Hepatocyte (in vitro differentiated cells): ENCODE measurements at regions not wholly inside any gene's neighbourhood (a gene's known extent, or its start where the extent isn't known, plus 50 kb on each side); places are given as distances from the start of the nearest gene placed in this dataset.

Experiments used
- DNase-seq: peaks from one replicate; pipeline ENCODE4 v3.0.0-alpha.2; 2016; ENCODE audit warnings: low spot score
- H2AFZ ChIP-seq: fragments of 200-600 bp; sonication (generic); 2 replicates; pipeline ENCODE4 v1.6.0; 2016; ENCODE audit warnings: antibody characterized with exemption, mild to moderate bottlenecking
- H3K27ac ChIP-seq: fragments of 200-600 bp; sonication (generic); 2 replicates; pipeline ENCODE4 v1.5.1; 2016; ENCODE audit warnings: mild to moderate bottlenecking
- H3K27me3 ChIP-seq: fragments of 200-600 bp; sonication (generic); 2 replicates; pipeline ENCODE4 v1.6.1; 2016
- H3K36me3 ChIP-seq: fragments of 200-600 bp; sonication (generic); replicated peaks from 2 replicates; pipeline ENCODE4 v1.5.1; 2016; ENCODE audit warnings: low read depth; ENCODE audit not compliant: insufficient read depth
- H3K4me1 ChIP-seq: fragments of 200-600 bp; sonication (generic); 2 replicates; pipeline ENCODE4 v1.5.1; 2016; ENCODE audit warnings: mild to moderate bottlenecking, moderate library complexity; ENCODE audit not compliant: insufficient read depth
- H3K4me2 ChIP-seq: fragments of 200-600 bp; sonication (generic); 2 replicates; pipeline ENCODE4 v1.6.0; 2016
- H3K4me3 ChIP-seq: fragments of 200-600 bp; sonication (generic); 2 replicates; pipeline ENCODE4 v1.5.1; 2016; ENCODE audit warnings: mild to moderate bottlenecking
- H3K79me2 ChIP-seq: fragments of 200-600 bp; sonication (generic); 2 replicates; pipeline ENCODE4 v1.6.0; 2017; ENCODE audit warnings: mild to moderate bottlenecking
- H3K9me2 ChIP-seq: fragments of 200-600 bp; sonication (generic); replicated peaks from 2 replicates; pipeline ENCODE4 v1.6.0; 2017; ENCODE audit warnings: mild to moderate bottlenecking; ENCODE audit not compliant: insufficient read depth
- H3K9me3 ChIP-seq: fragments of 200-600 bp; sonication (generic); 2 replicates; pipeline ENCODE4 v1.5.1; 2016; ENCODE audit warnings: low read depth, mild to moderate bottlenecking
- H4K20me1 ChIP-seq: fragments of 200-600 bp; sonication (generic); 2 replicates; pipeline ENCODE4 v1.6.0; 2016; ENCODE audit warnings: mild to moderate bottlenecking; ENCODE audit not compliant: insufficient read depth, poor library complexity, severe bottlenecking
- CTCF ChIP-seq: fragments of 200-600 bp; sonication (generic); IDR thresholded peaks from 2 replicates; pipeline ENCODE4 v1.5.1; 2016; ENCODE audit warnings: antibody characterized with exemption, mild to moderate bottlenecking; ENCODE audit not compliant: poor library complexity
- EZH2 ChIP-seq: fragments of 200-600 bp; sonication (generic); IDR thresholded peaks from 2 replicates; pipeline ENCODE4 v1.6.1; 2016; ENCODE audit warnings: antibody characterized with exemption, mild to moderate bottlenecking, borderline replicate concordance
- EZH2phosphoT487 ChIP-seq: fragments of 200-600 bp; sonication (generic); IDR thresholded peaks from one replicate; pipeline ENCODE4 v1.6.1; 2018; ENCODE audit warnings: antibody characterized with exemption, mild to moderate bottlenecking, low read depth, moderate library complexity; ENCODE audit not compliant: unreplicated experiment, severe bottlenecking
- WGBS: methylation state at CpG from one replicate; pipeline ENCODE4 v1.1.6; 2016; ENCODE audit warnings: low lambda C conversion rate; ENCODE audit errors: missing lambda C conversion rate; 5-methylcytosine and 5-hydroxymethylcytosine counted together

DNA sequence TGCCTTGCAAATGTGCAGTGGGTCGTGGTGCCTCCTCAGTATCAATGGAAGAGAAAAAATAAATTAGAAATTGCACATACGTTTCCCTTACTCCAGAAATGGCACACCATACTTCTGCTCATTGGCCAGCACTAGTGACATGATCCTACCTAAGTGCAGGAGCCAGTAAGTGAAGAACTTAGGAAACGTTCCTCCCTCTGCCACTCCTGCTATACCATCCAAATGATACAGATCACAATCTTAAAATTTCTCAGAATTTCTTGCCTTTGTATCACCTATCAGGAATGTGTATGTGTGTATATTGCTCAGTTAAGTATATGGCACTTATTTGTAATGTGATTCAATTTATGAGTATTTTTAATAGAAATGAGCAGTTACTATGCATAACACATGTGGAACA, 237.0 kb upstream of the UBE2E3 start:
- no peaks in the 10 kb centered on the region for H3K4me1 ChIP-seq
- no peaks in the 10 kb centered on the region for H4K20me1 ChIP-seq
- H3K27ac ChIP-seq = no peak overlapping the region
- TF ChIP-seq EZH2phosphoT487 (no peak), EZH2 (no peak), CTCF (no peak)
- no peaks in the 10 kb centered on the region for H3K36me3 ChIP-seq
- H3K27me3 ChIP-seq = no peaks in the 10 kb centered on the region
- no peaks in the 10 kb centered on the region for H3K9me2 ChIP-seq
- DNase-seq = no peak
- H3K4me3 ChIP-seq = no peak overlapping the region
- WGBS = 85% methylated on average over 3 of the region's 3 CpGs
- H2AFZ ChIP-seq = no peak overlapping the region
- H3K79me2 ChIP-seq = no peaks in the 10 kb centered on the region
- H3K9me3 ChIP-seq = no peaks in the 10 kb centered on the region
- H3K4me2 ChIP-seq = no peak overlapping the region

- Histone ChIP-seq H3K4me2 (no peak overlapping the region), H3K27me3 (no peaks in the 10 kb centered on the region), H3K4me1 (no peaks in the 10 kb centered on the region), H3K79me2 (no peaks in the 10 kb centered on the region), H2AFZ (no peak overlapping the region), H3K9me3 (no peaks in the 10 kb centered on the region), H3K36me3 (no peaks in the 10 kb centered on the region), H4K20me1 (no peaks in the 10 kb centered on the region), H3K9me2 (no peaks in the 10 kb centered on the region), H3K27ac (no peak overlapping the region), H3K4me3 (no peak overlapping the region)
- 63% methylated on average over 4 of the region's 4 CpGs for WGBS
- TF ChIP-seq EZH2phosphoT487 = no peak
- no peak for TF ChIP-seq EZH2
- TF ChIP-seq CTCF = no peak
- DNase-seq = no peak
Observed at GRCh38 chr2:180742801-180743200, 237.6 kb upstream of the UBE2E3 start.

DNA sequence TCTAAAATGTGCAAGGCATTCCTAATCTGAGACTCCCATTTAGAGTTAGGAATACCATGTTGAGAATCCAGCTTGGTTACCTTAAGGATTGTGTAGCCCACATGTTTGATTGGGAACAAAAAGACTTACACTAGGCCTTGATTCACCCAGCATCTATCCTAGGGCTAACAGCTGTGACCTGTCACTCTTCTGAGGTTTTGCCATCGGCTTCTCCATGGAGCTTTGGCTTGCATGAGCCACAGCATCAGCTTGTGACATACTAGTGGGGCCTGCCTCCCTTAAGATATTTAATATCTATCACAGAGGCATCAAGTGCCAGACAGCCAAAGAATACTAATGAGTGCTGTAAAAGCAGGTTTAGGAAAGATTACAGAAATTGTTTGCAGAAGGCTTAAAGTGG, 241.3 kb upstream of the UBE2E3 start:
- H3K36me3 ChIP-seq = no peaks in the 10 kb centered on the region
- H3K4me1 ChIP-seq = no peaks in the 10 kb centered on the region
- no peaks in the 10 kb centered on the region for H3K27me3 ChIP-seq
- no peak overlapping the region for H3K4me3 ChIP-seq
- DNase-seq = no peak
- H4K20me1 ChIP-seq = no peaks in the 10 kb centered on the region
- H3K9me3 ChIP-seq = no peaks in the 10 kb centered on the region
- no peak for TF ChIP-seq EZH2phosphoT487
- no peak for TF ChIP-seq EZH2
- TF ChIP-seq CTCF = no peak
- WGBS = 78% methylated on average over 1 of the region's 1 CpG
- no peaks in the 10 kb centered on the region for H3K79me2 ChIP-seq
- H3K4me2 ChIP-seq = no peak overlapping the region
- no peak overlapping the region for H3K27ac ChIP-seq
- no peaks in the 10 kb centered on the region for H3K9me2 ChIP-seq
- no peak overlapping the region for H2AFZ ChIP-seq

DNA sequence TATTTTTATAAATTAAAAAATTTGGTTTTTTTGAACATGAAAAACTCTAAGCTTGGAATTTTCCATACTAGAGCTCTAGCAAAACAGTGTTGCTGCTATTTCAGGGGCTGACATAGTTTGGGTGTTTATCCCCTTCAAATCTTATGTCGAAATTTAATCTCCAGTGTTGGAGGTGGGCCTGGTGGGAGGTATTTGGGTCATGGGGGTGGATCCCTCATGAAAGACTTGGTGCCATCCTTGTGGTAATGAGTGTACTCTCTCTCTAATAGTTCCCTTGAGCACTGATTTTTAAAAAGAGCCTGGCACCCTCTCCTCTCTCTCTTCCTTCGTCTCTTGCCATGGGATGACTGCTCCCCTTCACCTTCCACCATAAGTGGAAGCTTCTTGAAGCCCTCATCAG, 244.6 kb upstream of the UBE2E3 start:
- H2AFZ ChIP-seq = no peak overlapping the region
- no peaks in the 10 kb centered on the region for H3K27me3 ChIP-seq
- no peaks in the 10 kb centered on the region for H4K20me1 ChIP-seq
- no peaks in the 10 kb centered on the region for H3K9me3 ChIP-seq
- no peaks in the 10 kb centered on the region for H3K36me3 ChIP-seq
- no peaks in the 10 kb centered on the region for H3K9me2 ChIP-seq
- WGBS = 86% methylated on average over 2 of the region's 2 CpGs
- H3K79me2 ChIP-seq = no peaks in the 10 kb centered on the region
- no peak for DNase-seq
- no peak overlapping the region for H3K4me2 ChIP-seq
- no peaks in the 10 kb centered on the region for H3K4me1 ChIP-seq
- TF ChIP-seq CTCF (no peak), EZH2 (no peak), EZH2phosphoT487 (no peak)
- no peak overlapping the region for H3K4me3 ChIP-seq
- H3K27ac ChIP-seq = no peak overlapping the region
